H9 (cell line): ENCODE measurements at regions not wholly inside any gene's neighbourhood (a gene's known extent, or its start where the extent isn't known, plus 50 kb on each side); places are given as distances from the start of the nearest gene placed in this dataset.

Source experiments
- DNase-seq: peaks from one replicate; pipeline ENCODE4 v3.0.0-alpha.2; 2017
- H2AFZ ChIP-seq: one replicate; pipeline ENCODE4 v1.6.1; 2013; ENCODE audit warnings: mild to moderate bottlenecking, low read length, control low read depth, moderate library complexity
- H2AK5ac ChIP-seq: 2 replicates; pipeline ENCODE4 v1.6.1; 2013; ENCODE audit warnings: low read length, control low read depth, mixed read lengths; ENCODE audit not compliant: insufficient read length
- H2BK120ac ChIP-seq: one replicate; pipeline ENCODE4 v1.6.1; 2013; ENCODE audit warnings: low read depth, mild to moderate bottlenecking, low read length, control low read depth, inconsistent platforms; ENCODE audit not compliant: poor library complexity, severe bottlenecking
- H2BK12ac ChIP-seq: 2 replicates; pipeline ENCODE4 v1.6.1; 2013; ENCODE audit warnings: low read length, control low read depth, mixed read lengths, low read depth; ENCODE audit not compliant: insufficient read length
- H2BK15ac ChIP-seq: 2 replicates; pipeline ENCODE4 v1.6.1; 2013; ENCODE audit warnings: low read depth, low read length, control low read depth
- H2BK20ac ChIP-seq: one replicate; pipeline ENCODE4 v1.6.1; 2013; ENCODE audit warnings: low read depth, mild to moderate bottlenecking, low read length, control low read depth, inconsistent platforms; ENCODE audit not compliant: poor library complexity, severe bottlenecking
- H2BK5ac ChIP-seq: 2 replicates; pipeline ENCODE4 v1.6.1; 2013; ENCODE audit warnings: low read length, control low read depth, mixed read lengths; ENCODE audit not compliant: insufficient read length
- H3K14ac ChIP-seq: 2 replicates; pipeline ENCODE4 v1.6.1; 2013; ENCODE audit warnings: low read length, control low read depth; ENCODE audit not compliant: insufficient read depth
- H3K18ac ChIP-seq: 2 replicates; pipeline ENCODE4 v1.6.1; 2013; ENCODE audit warnings: low read depth, mild to moderate bottlenecking, mixed read lengths, low read length, control low read depth; ENCODE audit not compliant: insufficient read length
- H3K23ac ChIP-seq: 2 replicates; pipeline ENCODE4 v1.6.1; 2013; ENCODE audit warnings: low read length, control low read depth, mixed read lengths, low read depth; ENCODE audit not compliant: insufficient read length
- H3K23me2 ChIP-seq: 2 replicates; pipeline ENCODE4 v1.6.1; 2013; ENCODE audit warnings: low read depth, mild to moderate bottlenecking, mixed read lengths, low read length, control low read depth; ENCODE audit not compliant: insufficient read length, poor library complexity, severe bottlenecking
- H3K27ac ChIP-seq: 2 replicates; pipeline ENCODE4 v1.5.1; 2013; ENCODE audit warnings: low read length, control low read depth, mixed read lengths, low read depth; ENCODE audit not compliant: insufficient read length
- H3K27me3 ChIP-seq: 2 replicates; pipeline ENCODE4 v1.6.1; 2013; ENCODE audit warnings: low read length, control low read depth, inconsistent platforms; ENCODE audit not compliant: insufficient read depth
- H3K4ac ChIP-seq: 2 replicates; pipeline ENCODE4 v1.6.1; 2013; ENCODE audit warnings: low read depth, mild to moderate bottlenecking, control low read depth, inconsistent platforms, low read length, moderate library complexity
- H3K4me1 ChIP-seq: 2 replicates; pipeline ENCODE4 v1.6.1; 2013; ENCODE audit warnings: low read length, control low read depth, inconsistent platforms; ENCODE audit not compliant: insufficient read depth
- H3K4me2 ChIP-seq: 2 replicates; pipeline ENCODE4 v1.6.1; 2013; ENCODE audit warnings: low read length, control low read depth, mixed read lengths; ENCODE audit not compliant: insufficient read length, insufficient read depth
- H3K56ac ChIP-seq: 2 replicates; pipeline ENCODE4 v1.6.1; 2013; ENCODE audit warnings: low read depth, mild to moderate bottlenecking, mixed read lengths, low read length, control low read depth; ENCODE audit not compliant: insufficient read length
- H3K79me1 ChIP-seq: 2 replicates; pipeline ENCODE4 v1.6.1; 2013; ENCODE audit warnings: low read depth, mild to moderate bottlenecking, moderate library complexity, low read length, control low read depth, inconsistent platforms; ENCODE audit not compliant: insufficient read depth, poor library complexity, severe bottlenecking
- H3K79me2 ChIP-seq: 2 replicates; pipeline ENCODE4 v1.6.1; 2013; ENCODE audit warnings: low read length, control low read depth, inconsistent platforms; ENCODE audit not compliant: insufficient read depth
- H3K9ac ChIP-seq: 2 replicates; pipeline ENCODE4 v1.6.1; 2013; ENCODE audit warnings: low read length, control low read depth, mixed read lengths; ENCODE audit not compliant: insufficient read length; ENCODE audit errors: extremely low read depth
- H3K9me3 ChIP-seq: one replicate; pipeline ENCODE4 v1.6.1; 2013; ENCODE audit warnings: low read depth, low read length, inconsistent platforms; ENCODE audit not compliant: control insufficient read depth
- H3T11ph ChIP-seq: one replicate; pipeline ENCODE4 v1.6.1; 2013; ENCODE audit warnings: mild to moderate bottlenecking, low read length, control low read depth, inconsistent platforms
- H4K20me1 ChIP-seq: one replicate; pipeline ENCODE4 v1.6.1; 2013; ENCODE audit not compliant: control insufficient read depth, insufficient read length, insufficient read depth
- H4K5ac ChIP-seq: 2 replicates; pipeline ENCODE4 v1.6.1; 2013; ENCODE audit warnings: low read depth, mild to moderate bottlenecking, mixed read lengths, low read length, control low read depth; ENCODE audit not compliant: insufficient read length
- H4K8ac ChIP-seq: replicated peaks from 2 replicates; pipeline ENCODE4 v1.6.1; 2013; ENCODE audit warnings: low read length, control low read depth, mixed read lengths, low read depth; ENCODE audit not compliant: insufficient read length
- H4K91ac ChIP-seq: 2 replicates; pipeline ENCODE4 v1.6.1; 2013; ENCODE audit warnings: low read depth, mild to moderate bottlenecking, moderate library complexity, mixed read lengths, low read length, control low read depth; ENCODE audit not compliant: insufficient read length
- H3K27ac Mint-ChIP-seq, 3 experiments: 2 replicates in 2 of 3; 3 replicates in 1 of 3; pipeline ENCODE4 v1.8.0; 2020 to 2021; ENCODE audit warnings: mixed read lengths in 3 of 3, mild to moderate bottlenecking in 1 of 3, moderate library complexity in 1 of 3
- H3K27me3 Mint-ChIP-seq: 2 replicates; pipeline ENCODE4 v1.8.0; 2021; ENCODE audit warnings: low read depth, mild to moderate bottlenecking, moderate library complexity, mixed read lengths
- H3K36me3 Mint-ChIP-seq, 3 experiments: 2 replicates in 2 of 3; 3 replicates in 1 of 3; pipeline ENCODE4 v1.8.0; 2020 to 2021; ENCODE audit warnings: low read depth in 3 of 3, mixed read lengths in 3 of 3; ENCODE audit not compliant: insufficient read depth in 1 of 3
- H3K4me1 Mint-ChIP-seq, 2 experiments: 2 replicates each; pipeline ENCODE4 v1.8.0; 2020; ENCODE audit warnings: mixed read lengths in 2 of 2
- H3K4me3 Mint-ChIP-seq, 2 experiments: 2 replicates in 1 of 2; 3 replicates in 1 of 2; pipeline ENCODE4 v1.8.0; 2020 to 2021; ENCODE audit warnings: mild to moderate bottlenecking in 2 of 2, mixed read lengths in 2 of 2, moderate library complexity in 1 of 2
- H3K9me3 Mint-ChIP-seq, 2 experiments: 2 replicates in 1 of 2; 3 replicates in 1 of 2; pipeline ENCODE4 v1.8.0; 2020; ENCODE audit warnings: mild to moderate bottlenecking in 2 of 2, mixed read lengths in 2 of 2, moderate library complexity in 1 of 2
- WGBS: extraction: QIAGEN DNeasy Blood & Tissue Kit; methylation state at CpG from one replicate; pipeline ENCODE4 v1.1.7; 2013; ENCODE audit warnings: missing lambda C conversion rate, low lambda C conversion rate, mixed read lengths; ENCODE audit not compliant: insufficient read length; ENCODE audit errors: extremely low coverage; 5-methylcytosine and 5-hydroxymethylcytosine counted together
- TF ChIP-seq, protein P1 (sequence below): fragments of 200-600 bp; sonication (generic); conservative IDR thresholded peaks from 3 replicates; pipeline ENCODE4 v1.8.0; 2021; ENCODE audit warnings: antibody characterized with exemption, mild to moderate bottlenecking

DNA sequence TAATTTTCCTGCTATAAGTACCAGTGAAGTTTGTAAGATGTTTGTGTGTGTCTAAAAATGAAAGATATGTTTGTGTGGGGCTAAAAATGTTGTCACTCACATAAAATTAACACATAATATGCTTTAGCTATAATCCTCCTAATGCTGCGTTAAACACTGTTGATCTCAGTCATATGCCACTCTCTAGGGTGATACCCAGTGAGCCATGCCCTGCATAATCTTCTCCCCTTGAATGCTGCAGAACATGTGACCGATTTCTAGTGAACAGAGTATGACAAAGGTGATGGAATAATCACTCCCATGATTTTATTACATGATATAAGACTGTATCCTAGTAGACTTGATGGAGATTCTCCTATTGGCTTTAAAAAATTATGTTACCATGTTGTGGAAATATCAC, 119.1 kb upstream of the EPHA5 start:
- Histone ChIP-seq H3K27ac (no peak overlapping the region), H2AK5ac (no peak overlapping the region), H4K91ac (no peak overlapping the region), H2AFZ (no peak overlapping the region), H3K79me2 (no peaks in the 10 kb centered on the region), H3K27me3 (no peaks in the 10 kb centered on the region), H3T11ph (no peak overlapping the region), H3K56ac (no peak overlapping the region), H3K4me2 (no peak overlapping the region), H2BK12ac (no peak overlapping the region), H4K20me1 (no peaks in the 10 kb centered on the region), H3K4me1 (no peaks in the 10 kb centered on the region), H3K14ac (no peak overlapping the region), H3K18ac (no peak overlapping the region), H3K9me3 (no peaks in the 10 kb centered on the region), H2BK120ac (no peak overlapping the region), H2BK20ac (no peak overlapping the region), H2BK15ac (no peak overlapping the region), H3K23me2 (no peaks in the 10 kb centered on the region), H3K4ac (no peak overlapping the region), H2BK5ac (no peak overlapping the region), H3K23ac (no peak overlapping the region), H3K9ac (no peak overlapping the region), H4K8ac (no peak overlapping the region), H3K79me1 (no peaks in the 10 kb centered on the region), H4K5ac (no peak overlapping the region)
- TF ChIP-seq, protein P1, sequence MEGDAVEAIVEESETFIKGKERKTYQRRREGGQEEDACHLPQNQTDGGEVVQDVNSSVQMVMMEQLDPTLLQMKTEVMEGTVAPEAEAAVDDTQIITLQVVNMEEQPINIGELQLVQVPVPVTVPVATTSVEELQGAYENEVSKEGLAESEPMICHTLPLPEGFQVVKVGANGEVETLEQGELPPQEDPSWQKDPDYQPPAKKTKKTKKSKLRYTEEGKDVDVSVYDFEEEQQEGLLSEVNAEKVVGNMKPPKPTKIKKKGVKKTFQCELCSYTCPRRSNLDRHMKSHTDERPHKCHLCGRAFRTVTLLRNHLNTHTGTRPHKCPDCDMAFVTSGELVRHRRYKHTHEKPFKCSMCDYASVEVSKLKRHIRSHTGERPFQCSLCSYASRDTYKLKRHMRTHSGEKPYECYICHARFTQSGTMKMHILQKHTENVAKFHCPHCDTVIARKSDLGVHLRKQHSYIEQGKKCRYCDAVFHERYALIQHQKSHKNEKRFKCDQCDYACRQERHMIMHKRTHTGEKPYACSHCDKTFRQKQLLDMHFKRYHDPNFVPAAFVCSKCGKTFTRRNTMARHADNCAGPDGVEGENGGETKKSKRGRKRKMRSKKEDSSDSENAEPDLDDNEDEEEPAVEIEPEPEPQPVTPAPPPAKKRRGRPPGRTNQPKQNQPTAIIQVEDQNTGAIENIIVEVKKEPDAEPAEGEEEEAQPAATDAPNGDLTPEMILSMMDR = no peak
- Mint-ChIP-seq H3K4me1 (peaks cover 9 to 11% of the 10 kb centered on the region in 2 experiments), H3K27ac (no peak overlapping the region), H3K27me3 (no peaks in the 10 kb centered on the region), H3K36me3 (no peaks in the 10 kb centered on the region; a peak in 1 of 7 replicates), H3K9me3 (no peaks in the 10 kb centered on the region; a peak in 1 of 5 replicates), H3K4me3 (no peak overlapping the region)
- no CpG with 5 or more reads among the region's 2 CpGs for WGBS
- no peak for DNase-seq
